ENCODE measurements at regions not wholly inside any gene's neighbourhood (a gene's known extent, or its start where the extent isn't known, plus 50 kb on each side); places are given as distances from the start of the nearest gene placed in this dataset.

- no peak for TF ChIP-seq ASH1L (IDR thresholded peaks at IDR 0.05; ENCODE audit: borderline replicate concordance, low read depth, partially characterized antibody)
- no peak for TF ChIP-seq TAF7 (tag; IDR thresholded peaks at IDR 0.05)
- TF ChIP-seq TGIF2 (CRISPR knock-in tag; IDR thresholded peaks at IDR 0.05), result no peak
- TF ChIP-seq RAD51 (IDR thresholded peaks at IDR 0.05; ENCODE audit: borderline replicate concordance, low read depth), result peak; percentile 79
- no peak for TF ChIP-seq ZNF512 (tag; IDR thresholded peaks at IDR 0.05)
- TF ChIP-seq PBX2 (CRISPR knock-in tag; IDR thresholded peaks at IDR 0.05; ENCODE audit: low read depth), result no peak
- TF ChIP-seq PBX2 (tag; conservative IDR thresholded peaks at IDR 0.05; ENCODE audit: low read depth), result peak; percentile 42; the same call in 1 of the 2 replicates
- TF ChIP-seq NKRF (IDR thresholded peaks at IDR 0.05; ENCODE audit: borderline replicate concordance), result no peak
- TF ChIP-seq ETS2 (tag; IDR thresholded peaks at IDR 0.05; ENCODE audit: borderline replicate concordance, poor library complexity, severe bottlenecking), result no peak
- TF ChIP-seq STAT5A (IDR thresholded peaks at IDR 0.05; ENCODE audit: borderline replicate concordance, low read length), result peak; percentile 93
- TF ChIP-seq ID3 (CRISPR knock-in tag; IDR thresholded peaks at IDR 0.05), result no peak
- TF ChIP-seq ID3 (tag; IDR thresholded peaks at IDR 0.05), result no peak
- no peak for TF ChIP-seq E2F6 (IDR thresholded peaks at IDR 0.05; ENCODE audit: borderline replicate concordance in 1 of 2, extremely low read depth in 1 of 2, insufficient read depth in 1 of 2, insufficient read length in 1 of 2, low read depth in 1 of 2, low read length in 1 of 2, poor library complexity in 1 of 2, severe bottlenecking in 1 of 2)
- TF ChIP-seq ELK1 (CRISPR knock-in tag; IDR thresholded peaks at IDR 0.05), result no peak
- TF ChIP-seq TAF1 (IDR thresholded peaks at IDR 0.05; ENCODE audit: control insufficient read depth, extremely low read depth, insufficient read depth, low read length, severe bottlenecking), result no peak
- TF ChIP-seq NFE2L1 (tag; IDR thresholded peaks at IDR 0.05; ENCODE audit: borderline replicate concordance, low read depth), result peak; percentile 7; the same call in 1 of the 2 replicates
Measured at GRCh38 chr6:119626884-119627619, 277.5 kb upstream of the MAN1A1 start (continued).
